Liver (tissue), 3 donors: ENCODE measurements at regions not wholly inside any gene's neighbourhood (a gene's known extent, or its start where the extent isn't known, plus 50 kb on each side); places are given as distances from the start of the nearest gene placed in this dataset.

Experiments
- ATF3 ChIP-seq: IDR thresholded peaks from 2 replicates; pipeline ENCODE4 v1.6.1; 2016; ENCODE audit warnings: antibody characterized with exemption
- EGR1 ChIP-seq, 2 donors: IDR thresholded peaks; 2 replicates each; pipeline ENCODE4 v1.6.1; 2016 to 2018; ENCODE audit warnings: antibody characterized with exemption in 2 of 2, low read depth in 2 of 2
- GABPA ChIP-seq, 2 donors: IDR thresholded peaks in 1 of 2; conservative IDR thresholded peaks in 1 of 2; 2 replicates each; pipeline ENCODE4 v1.6.1; 2016; ENCODE audit warnings: antibody characterized with exemption in 2 of 2, mild to moderate bottlenecking in 1 of 2, moderate library complexity in 1 of 2
- HNF4G ChIP-seq: IDR thresholded peaks from 2 replicates; pipeline ENCODE4 v1.6.1; 2016; ENCODE audit warnings: antibody characterized with exemption
- MAX ChIP-seq: IDR thresholded peaks from 2 replicates; pipeline ENCODE4 v1.6.1; 2016; ENCODE audit warnings: antibody characterized with exemption
- RAD21 ChIP-seq, 2 donors: IDR thresholded peaks; 2 replicates each; pipeline ENCODE4 v1.6.1; 2016; ENCODE audit warnings: antibody characterized with exemption in 2 of 2, mild to moderate bottlenecking in 2 of 2
- SP1 ChIP-seq: IDR thresholded peaks from 2 replicates; pipeline ENCODE4 v1.6.1; 2018; ENCODE audit warnings: antibody characterized with exemption, mild to moderate bottlenecking
- TAF1 ChIP-seq: conservative IDR thresholded peaks from 2 replicates; pipeline ENCODE4 v1.6.1; 2016; ENCODE audit warnings: antibody characterized with exemption, mild to moderate bottlenecking
- YY1 ChIP-seq: IDR thresholded peaks from 2 replicates; pipeline ENCODE4 v1.6.1; 2016; ENCODE audit warnings: antibody characterized with exemption, mild to moderate bottlenecking
- TF ChIP-seq, protein P1 (sequence below): fragments of 150-350 bp; IDR thresholded peaks from 2 replicates; pipeline ENCODE4 v1.5.1; 2017; ENCODE audit warnings: improper control_type of control experiment, low read depth, low read length; ENCODE audit not compliant: missing input control
- TF ChIP-seq, protein P2 (sequence below): IDR thresholded peaks from 2 replicates; pipeline ENCODE4 v1.6.1; 2016; ENCODE audit warnings: antibody characterized with exemption, mild to moderate bottlenecking
- donor health status: healthy.
- donor health status: healthy.

- no peak for TF ChIP-seq TAF1
- TF ChIP-seq GABPA (IDR thresholded peaks at IDR 0.05 in 1 of 2, conservative IDR thresholded peaks at IDR 0.05 in 1 of 2) = no peak
- TF ChIP-seq, protein P1, sequence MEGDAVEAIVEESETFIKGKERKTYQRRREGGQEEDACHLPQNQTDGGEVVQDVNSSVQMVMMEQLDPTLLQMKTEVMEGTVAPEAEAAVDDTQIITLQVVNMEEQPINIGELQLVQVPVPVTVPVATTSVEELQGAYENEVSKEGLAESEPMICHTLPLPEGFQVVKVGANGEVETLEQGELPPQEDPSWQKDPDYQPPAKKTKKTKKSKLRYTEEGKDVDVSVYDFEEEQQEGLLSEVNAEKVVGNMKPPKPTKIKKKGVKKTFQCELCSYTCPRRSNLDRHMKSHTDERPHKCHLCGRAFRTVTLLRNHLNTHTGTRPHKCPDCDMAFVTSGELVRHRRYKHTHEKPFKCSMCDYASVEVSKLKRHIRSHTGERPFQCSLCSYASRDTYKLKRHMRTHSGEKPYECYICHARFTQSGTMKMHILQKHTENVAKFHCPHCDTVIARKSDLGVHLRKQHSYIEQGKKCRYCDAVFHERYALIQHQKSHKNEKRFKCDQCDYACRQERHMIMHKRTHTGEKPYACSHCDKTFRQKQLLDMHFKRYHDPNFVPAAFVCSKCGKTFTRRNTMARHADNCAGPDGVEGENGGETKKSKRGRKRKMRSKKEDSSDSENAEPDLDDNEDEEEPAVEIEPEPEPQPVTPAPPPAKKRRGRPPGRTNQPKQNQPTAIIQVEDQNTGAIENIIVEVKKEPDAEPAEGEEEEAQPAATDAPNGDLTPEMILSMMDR = no peak
- no peak for TF ChIP-seq RAD21 (IDR thresholded peaks at IDR 0.05)
- TF ChIP-seq, protein P2, sequence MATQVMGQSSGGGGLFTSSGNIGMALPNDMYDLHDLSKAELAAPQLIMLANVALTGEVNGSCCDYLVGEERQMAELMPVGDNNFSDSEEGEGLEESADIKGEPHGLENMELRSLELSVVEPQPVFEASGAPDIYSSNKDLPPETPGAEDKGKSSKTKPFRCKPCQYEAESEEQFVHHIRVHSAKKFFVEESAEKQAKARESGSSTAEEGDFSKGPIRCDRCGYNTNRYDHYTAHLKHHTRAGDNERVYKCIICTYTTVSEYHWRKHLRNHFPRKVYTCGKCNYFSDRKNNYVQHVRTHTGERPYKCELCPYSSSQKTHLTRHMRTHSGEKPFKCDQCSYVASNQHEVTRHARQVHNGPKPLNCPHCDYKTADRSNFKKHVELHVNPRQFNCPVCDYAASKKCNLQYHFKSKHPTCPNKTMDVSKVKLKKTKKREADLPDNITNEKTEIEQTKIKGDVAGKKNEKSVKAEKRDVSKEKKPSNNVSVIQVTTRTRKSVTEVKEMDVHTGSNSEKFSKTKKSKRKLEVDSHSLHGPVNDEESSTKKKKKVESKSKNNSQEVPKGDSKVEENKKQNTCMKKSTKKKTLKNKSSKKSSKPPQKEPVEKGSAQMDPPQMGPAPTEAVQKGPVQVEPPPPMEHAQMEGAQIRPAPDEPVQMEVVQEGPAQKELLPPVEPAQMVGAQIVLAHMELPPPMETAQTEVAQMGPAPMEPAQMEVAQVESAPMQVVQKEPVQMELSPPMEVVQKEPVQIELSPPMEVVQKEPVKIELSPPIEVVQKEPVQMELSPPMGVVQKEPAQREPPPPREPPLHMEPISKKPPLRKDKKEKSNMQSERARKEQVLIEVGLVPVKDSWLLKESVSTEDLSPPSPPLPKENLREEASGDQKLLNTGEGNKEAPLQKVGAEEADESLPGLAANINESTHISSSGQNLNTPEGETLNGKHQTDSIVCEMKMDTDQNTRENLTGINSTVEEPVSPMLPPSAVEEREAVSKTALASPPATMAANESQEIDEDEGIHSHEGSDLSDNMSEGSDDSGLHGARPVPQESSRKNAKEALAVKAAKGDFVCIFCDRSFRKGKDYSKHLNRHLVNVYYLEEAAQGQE = no peak
- no peak for TF ChIP-seq MAX
- TF ChIP-seq ATF3 = no peak
- no peak for TF ChIP-seq EGR1 (IDR thresholded peaks at IDR 0.05; ENCODE audit: low read depth in 2 of 2)
- no peak for TF ChIP-seq SP1
- no peak for TF ChIP-seq HNF4G
- TF ChIP-seq YY1 = no peak
Measured at GRCh38 chr11:95585752-95586077, 203.9 kb downstream of the FAM76B start.
